ENCODE measurements at regions not wholly inside any gene's neighbourhood (a gene's known extent, or its start where the extent isn't known, plus 50 kb on each side); places are given as distances from the start of the nearest gene placed in this dataset.
A peak's percentile ranks its signal among the peaks of the same experiment; 100 is the strongest.
"Not testable (repeated sequence)": the region's sequence is repeated elsewhere in the genome, so short reads cannot be mapped to it uniquely, and the experiment has no call there.

GRCh38 chr11:106280036-106280435, 202.6 kb downstream of the AASDHPPT start:
- no peak for FAIRE-seq

DNA sequence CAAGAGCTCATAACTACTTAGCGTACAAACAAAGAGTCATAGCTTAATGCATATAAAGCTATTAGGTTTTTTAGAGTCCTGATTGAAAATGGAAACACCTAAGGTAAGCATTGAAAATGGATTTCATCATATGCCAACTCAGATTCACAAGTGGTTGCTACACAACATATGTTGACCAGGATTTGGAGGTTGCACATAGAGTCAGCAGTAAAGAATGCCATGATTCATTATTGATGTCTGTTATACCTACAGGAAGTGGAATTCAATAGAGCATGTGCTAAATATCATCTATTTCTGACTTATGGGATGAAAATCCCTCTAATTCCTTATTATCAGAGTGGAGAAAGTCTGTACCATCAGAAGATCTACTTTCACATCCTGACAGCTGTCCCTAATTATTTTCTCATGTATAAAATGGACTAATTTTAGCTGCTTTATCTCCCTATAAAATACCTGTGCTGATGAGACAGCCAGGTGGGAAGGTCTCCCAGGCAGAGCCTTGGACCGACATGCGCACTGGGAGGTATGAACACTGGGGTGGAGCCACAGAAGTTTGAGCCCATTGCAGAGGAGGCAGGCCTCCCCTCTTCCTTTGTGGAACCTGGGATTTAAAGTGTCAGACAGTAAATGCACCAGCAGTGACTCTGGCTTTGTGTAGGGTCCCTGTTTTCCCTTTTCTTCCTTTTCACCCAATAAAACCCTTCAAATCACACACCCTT, 204.2 kb downstream of the AASDHPPT start:
- FAIRE-seq: no peak

DNA sequence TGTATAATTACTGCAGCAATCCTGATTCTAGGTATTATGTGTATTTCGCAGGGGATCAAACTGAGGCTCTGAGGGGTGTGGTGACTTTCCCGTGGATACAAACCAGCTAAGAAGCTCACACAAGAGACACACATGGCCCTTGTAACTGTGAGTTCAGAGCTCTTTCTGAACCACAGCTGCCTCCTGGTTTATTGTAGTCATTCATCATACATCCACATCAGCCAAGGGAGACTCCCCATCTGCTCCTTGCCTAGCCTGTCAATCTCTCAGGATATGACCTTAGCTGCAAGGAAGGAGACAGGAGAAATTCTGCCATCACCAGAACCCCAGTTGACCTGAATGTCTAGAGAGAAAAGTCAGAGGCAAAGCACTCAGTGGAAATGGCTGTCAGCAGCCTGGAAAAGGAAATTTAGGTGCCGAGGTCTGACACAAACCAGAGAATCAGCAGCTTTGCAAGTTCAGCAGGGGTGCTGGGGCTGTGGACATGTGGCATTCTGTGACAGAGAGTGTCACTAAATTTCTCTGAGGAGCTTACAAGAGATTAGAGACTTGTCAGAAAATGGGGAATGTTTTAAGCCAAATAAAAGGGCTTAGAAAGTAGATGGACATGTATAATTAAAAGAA, 209.5 kb downstream of the AASDHPPT start:
- FAIRE-seq: no peak

DNA sequence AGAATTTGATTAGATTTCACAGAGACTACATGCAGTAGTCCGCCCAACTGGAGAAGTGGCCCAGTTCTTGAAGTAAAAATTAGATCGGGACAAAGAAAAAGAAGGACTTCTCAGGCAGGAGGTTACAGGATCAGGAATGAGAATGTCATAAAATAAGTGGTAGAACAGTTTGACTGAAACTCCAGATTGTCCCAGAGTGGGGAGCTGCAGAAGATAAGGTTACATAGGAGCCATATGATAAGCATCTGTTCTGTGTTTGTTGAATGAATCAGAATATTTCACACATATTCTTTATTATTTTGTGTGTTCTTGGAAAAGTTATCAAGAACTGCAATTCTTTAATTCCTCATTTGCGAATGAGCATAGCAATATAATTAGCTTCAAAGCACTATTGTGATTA, 210.6 kb downstream of the AASDHPPT start:
- no peak for FAIRE-seq

GRCh38 chr11:106288822-106289387, 211.4 kb downstream of the AASDHPPT start:
- FAIRE-seq: peak; percentile 74

DNA sequence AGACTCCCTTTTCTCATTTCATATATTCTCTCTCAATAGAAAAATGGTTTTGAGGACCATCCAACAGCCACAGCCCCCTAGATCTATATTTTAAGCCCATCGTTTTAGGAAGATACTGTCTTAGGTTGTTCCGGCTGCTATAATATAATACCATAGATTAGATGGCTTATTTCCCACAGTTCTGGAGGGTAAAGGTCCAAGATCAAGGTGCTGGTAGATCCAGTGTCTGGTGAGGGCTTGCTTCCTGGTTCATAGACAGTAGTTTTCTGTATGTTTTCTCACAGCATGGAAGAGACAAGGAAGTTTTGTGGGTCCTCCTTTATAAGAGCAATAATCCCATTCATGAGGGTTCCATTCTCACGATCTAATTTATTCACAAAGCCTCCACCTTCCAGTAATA, 215.1 kb downstream of the AASDHPPT start:
- no peak for FAIRE-seq

GRCh38 chr11:106295974-106296373, 218.5 kb downstream of the AASDHPPT start:
- no peak for FAIRE-seq

DNA sequence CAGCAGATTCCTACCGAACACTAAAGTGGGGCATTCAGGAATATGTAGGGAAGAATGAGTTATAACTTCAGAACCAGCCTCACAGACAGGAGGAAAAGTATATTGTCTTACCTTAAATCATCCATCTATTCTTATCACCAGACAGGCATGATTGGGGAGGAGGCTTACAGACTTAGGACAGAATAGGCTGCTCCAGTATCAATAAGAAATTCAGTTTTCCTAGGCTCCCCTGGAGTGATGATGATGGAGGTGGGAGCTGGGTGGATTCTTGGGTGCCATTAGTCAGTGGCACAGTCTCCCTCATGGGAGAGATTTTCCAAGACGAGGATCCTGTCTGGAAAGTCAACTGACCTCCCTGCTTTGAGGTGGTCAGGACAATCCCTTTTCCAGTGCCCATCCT, 225.0 kb downstream of the AASDHPPT start:
- FAIRE-seq: no peak

GRCh38 chr11:106304274-106304673, 226.8 kb downstream of the AASDHPPT start:
- FAIRE-seq: no peak

DNA sequence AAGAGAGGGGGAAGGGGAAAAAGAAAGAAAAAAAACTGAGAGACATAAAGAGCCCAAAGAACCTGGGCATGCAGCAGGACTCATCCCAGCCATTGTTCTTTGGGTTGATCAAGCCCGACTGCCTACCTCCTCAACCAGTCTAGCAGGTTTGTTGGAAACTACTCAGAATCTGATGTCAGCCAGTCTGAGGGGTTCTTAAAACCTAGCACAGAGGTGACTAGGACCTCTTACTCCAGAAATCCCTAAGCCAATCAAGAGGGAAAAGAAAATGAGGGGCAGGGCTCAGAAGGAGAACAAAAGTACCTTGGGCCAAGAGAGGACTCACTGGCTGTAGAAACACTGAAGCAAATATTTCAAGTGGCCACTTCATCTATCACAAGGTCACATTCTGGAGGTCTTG, 228.0 kb downstream of the AASDHPPT start:
- FAIRE-seq: no peak

GRCh38 chr11:106306942-106307341, 229.5 kb downstream of the AASDHPPT start:
- no peak for FAIRE-seq

GRCh38 chr11:106309070-106309684, 231.7 kb downstream of the AASDHPPT start:
- FAIRE-seq: peak; percentile 3

DNA sequence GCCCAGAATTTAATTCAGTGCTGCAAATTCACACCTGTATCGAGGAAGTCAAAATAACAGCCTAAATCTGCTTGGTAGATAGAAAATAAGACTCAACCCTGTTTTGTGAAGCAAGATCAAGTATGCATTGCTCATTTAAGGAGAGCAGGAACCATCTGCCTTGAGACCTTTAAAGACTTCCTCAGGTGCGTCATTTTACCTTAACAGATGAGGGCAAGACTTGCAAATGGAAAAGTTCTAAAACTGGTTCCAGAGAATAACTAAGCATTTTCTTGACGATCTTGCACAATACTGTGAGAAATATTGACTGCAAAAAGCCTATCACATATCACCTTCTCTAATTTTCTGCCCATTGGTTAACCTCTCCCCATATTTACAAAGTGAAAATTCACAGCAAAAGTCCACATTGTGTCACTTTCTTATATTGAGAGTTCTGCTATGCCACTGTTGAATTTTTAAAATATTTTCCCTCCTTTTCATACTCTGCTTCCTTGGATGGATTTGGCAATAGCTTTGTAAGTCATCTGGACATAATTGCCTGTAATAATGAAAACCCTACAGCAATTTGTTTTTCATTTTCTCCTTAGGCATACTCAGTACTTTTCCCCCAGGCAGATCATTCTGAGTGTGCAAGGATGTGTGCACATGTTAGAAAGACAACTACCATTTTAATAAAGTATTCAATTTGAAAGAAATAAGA, 234.2 kb downstream of the AASDHPPT start:
- FAIRE-seq: no peak

DNA sequence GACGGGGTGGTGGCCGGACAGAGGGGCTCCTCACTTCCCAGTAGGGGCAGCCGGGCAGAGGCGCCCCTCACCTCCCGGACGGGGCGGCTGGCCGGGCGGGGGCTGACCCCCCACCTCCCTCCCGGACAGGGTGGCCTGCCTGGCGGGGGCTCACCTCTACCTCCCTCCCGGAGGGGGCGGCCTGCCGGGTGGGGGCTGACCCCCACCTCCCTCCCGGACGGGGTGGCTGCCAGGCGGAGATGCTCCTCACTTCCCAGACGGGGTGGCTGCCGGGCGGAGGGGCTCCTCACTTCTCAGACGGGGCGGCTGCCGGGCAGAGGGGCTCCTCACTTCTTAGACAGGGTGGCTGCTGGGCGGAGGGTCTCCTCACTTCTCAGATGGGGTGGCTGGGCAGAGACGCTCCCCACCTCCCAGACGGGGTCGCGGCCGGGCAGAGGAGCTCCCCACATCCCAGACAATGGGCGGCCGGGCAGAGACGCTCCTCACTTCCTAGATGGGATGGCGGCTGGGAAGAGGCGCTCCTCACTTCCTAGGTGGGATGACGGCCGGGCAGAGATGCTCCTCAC, 239.8 kb downstream of the AASDHPPT start:
- FAIRE-seq: not testable (repeated sequence)

GRCh38 chr11:106321601-106322000, 244.1 kb downstream of the AASDHPPT start:
- FAIRE-seq: no peak

GRCh38 chr11:106322106-106322505, 244.6 kb downstream of the AASDHPPT start:
- no peak for FAIRE-seq

GRCh38 chr11:106326087-106326486, 248.6 kb downstream of the AASDHPPT start:
- FAIRE-seq: no peak

DNA sequence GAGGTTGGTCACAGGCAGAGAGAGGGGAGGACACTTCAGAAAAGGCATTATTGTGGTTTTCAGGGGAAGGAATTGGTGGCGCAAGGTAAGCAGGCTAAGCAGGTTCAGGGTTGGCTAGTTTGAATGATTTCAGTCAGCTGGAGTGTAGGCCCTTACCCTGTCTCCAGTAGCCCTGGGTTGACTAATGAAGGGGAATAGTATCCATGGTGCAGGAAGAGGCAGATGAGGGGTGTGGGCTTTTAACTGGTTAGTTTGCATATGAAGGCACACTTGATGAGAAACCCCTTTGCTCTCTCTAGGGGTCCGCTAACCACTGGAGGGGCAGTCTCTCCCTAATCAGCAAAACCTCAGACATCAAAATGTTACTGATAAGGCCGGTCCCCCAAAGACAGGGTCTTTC, 249.7 kb downstream of the AASDHPPT start:
- FAIRE-seq: no peak

GRCh38 chr11:106327637-106328036, 250.2 kb downstream of the AASDHPPT start:
- FAIRE-seq: no peak

DNA sequence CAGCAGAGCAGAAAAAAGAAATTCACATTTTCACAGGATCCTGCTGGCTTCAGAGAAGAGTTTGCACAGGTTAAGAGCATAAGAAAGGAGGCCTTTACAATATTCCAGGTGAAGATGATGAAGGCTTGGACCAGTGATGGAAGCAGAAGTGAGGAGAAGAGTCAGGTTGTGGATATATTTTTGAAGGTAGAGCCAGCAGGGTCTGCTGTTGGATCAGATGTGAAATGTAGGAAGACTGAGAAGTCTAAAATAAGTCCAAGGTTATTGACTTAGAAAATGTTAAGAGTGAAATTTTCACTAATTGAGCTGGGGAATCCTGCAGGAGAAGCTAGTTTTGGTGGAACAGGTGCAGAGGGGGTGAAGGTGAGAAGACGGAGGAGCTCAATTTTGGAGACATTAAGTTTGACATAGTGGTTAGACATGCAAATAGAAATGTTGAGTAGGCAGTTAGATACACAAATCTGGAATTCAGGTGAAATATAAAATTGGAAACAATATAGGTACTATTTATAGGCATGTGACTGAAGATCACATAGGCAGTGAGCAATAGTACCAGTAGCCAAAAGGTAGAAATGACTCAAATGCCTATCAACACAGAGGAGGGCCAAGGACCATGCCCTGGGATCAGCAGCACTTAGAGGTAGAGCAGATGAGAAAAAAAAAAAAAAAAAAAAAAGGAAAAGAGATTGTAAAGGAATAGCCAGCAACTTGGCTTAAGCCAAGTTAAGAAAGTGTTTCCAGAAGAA, 252.0 kb downstream of the AASDHPPT start:
- FAIRE-seq: no peak

DNA sequence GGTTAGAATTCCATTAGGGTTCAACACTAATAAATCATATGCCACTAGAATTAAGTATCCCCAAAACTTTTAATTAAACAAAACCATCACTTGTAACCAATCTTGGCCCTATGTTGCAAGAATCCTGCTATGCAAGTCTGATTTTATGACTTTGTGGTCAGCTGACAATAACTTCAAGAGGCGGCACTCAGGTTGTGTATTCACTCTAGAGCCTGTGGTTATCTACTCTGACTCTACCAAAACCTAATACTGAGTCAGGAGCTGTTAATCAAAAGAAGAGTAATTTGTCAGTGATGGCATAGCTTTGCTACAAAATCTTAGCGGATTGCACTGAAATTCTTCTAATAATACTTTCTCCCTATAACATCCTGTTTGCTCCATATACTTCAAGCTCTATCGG, 253.7 kb downstream of the AASDHPPT start:
- no peak for FAIRE-seq

- FAIRE-seq: no peak
Measured at GRCh38 chr11:106333678-106334077, 256.2 kb downstream of the AASDHPPT start.

Data from G401.6 (cell line).